GM12878 (cell line): ENCODE measurements at regions not wholly inside any gene's neighbourhood (a gene's known extent, or its start where the extent isn't known, plus 50 kb on each side); places are given as distances from the start of the nearest gene placed in this dataset.

Source experiments
- ATAC-seq: fragments of 200-7000 bp; cut with Tn5 transposase; 3 replicates; pipeline ENCODE4 v1.9.1; 2020; ENCODE audit warnings: mild to moderate bottlenecking, moderate library complexity
- BruUV-seq: library from RNA; stranded (reverse); fragments of 400-500 nt; replicated peaks from 2 replicates; lab custom pipeline; 2021; lab: Mats Ljungman, UMichigan
- CTCF ChIA-PET: fragments of 300-600 bp; sonication (Branson Sonifier 250); formaldehyde crosslinking; extraction: SDS; loops from one replicate; lab custom pipeline; 2021; ENCODE audit warnings: inconsistent platforms; lab: Yijun Ruan, JAX
- POLR2A ChIA-PET: fragments of 350-600 bp; formaldehyde crosslinking; extraction: SDS; loops from one replicate; lab custom pipeline; 2021; ENCODE audit warnings: inconsistent platforms; lab: Charles Lee
- RAD21 ChIA-PET: fragments of 300-600 bp; sonication (Branson Sonifier 250); formaldehyde crosslinking; loops from one replicate; lab custom pipeline; 2023; ENCODE audit warnings: antibody characterized with exemption; ENCODE audit not compliant: unreplicated experiment; lab: Charles Lee
- SMC1A ChIA-PET: fragments of 300-600 bp; sonication (Branson Sonifier 250); formaldehyde crosslinking; loops from one replicate; lab custom pipeline; 2023; ENCODE audit not compliant: unreplicated experiment, uncharacterized antibody; lab: Charles Lee
- DNase-seq: peaks from one replicate; pipeline ENCODE4 v3.0.0-alpha.2; 2011; ENCODE audit warnings: low read depth, low spot score
- FAIRE-seq: peaks from 3 replicates; lab custom pipeline; 2011; peaks lifted over from hg19 to GRCh38; lab: Jason Lieb, UNC
- H2AFZ ChIP-seq: 2 replicates; pipeline ENCODE4 v1.6.0; 2011; ENCODE audit warnings: low read depth, low read length, control low read depth; ENCODE audit not compliant: control insufficient read depth
- H3K27ac ChIP-seq: 2 replicates; pipeline ENCODE4 v1.5.1; 2011; ENCODE audit warnings: control low read depth; ENCODE audit not compliant: control insufficient read depth, insufficient read depth
- H3K27me3 ChIP-seq, 2 experiments: replicated peaks in 1 of 2; 2 replicates each; pipeline versions ENCODE4 v1.6.0 to v1.6.1; 2011; ENCODE audit warnings: low read length in 1 of 2; ENCODE audit not compliant: control insufficient read depth in 2 of 2, insufficient read depth in 2 of 2
- H3K36me3 ChIP-seq, 2 experiments: 2 replicates each; pipeline ENCODE4 v1.5.1; 2011; ENCODE audit warnings: low read length in 1 of 2; ENCODE audit not compliant: control insufficient read depth in 2 of 2, insufficient read depth in 2 of 2
- H3K4me1 ChIP-seq: 2 replicates; pipeline ENCODE4 v1.6.1; 2011; ENCODE audit warnings: mild to moderate bottlenecking, low read length, moderate library complexity, mixed read lengths; ENCODE audit not compliant: control insufficient read depth, insufficient read depth
- H3K4me2 ChIP-seq: 2 replicates; pipeline ENCODE4 v1.6.0; 2011; ENCODE audit warnings: control low read depth; ENCODE audit not compliant: control insufficient read depth, insufficient read depth
- H3K4me3 ChIP-seq: fragments of 200-600 bp; sonication (generic); 2 replicates; pipeline ENCODE4 v1.5.1; 2016
- H3K79me2 ChIP-seq: 2 replicates; pipeline ENCODE4 v1.6.0; 2011; ENCODE audit warnings: low read length; ENCODE audit not compliant: control insufficient read depth, insufficient read depth
- H3K9ac ChIP-seq: 2 replicates; pipeline ENCODE4 v1.8.0; 2011; ENCODE audit warnings: low read length, control low read depth, mixed read lengths; ENCODE audit not compliant: control insufficient read depth, insufficient read depth
- H3K9me3 ChIP-seq: replicated peaks from 3 replicates; pipeline ENCODE4 v1.5.1; 2011; ENCODE audit warnings: mild to moderate bottlenecking, low read length; ENCODE audit not compliant: control insufficient read depth, insufficient read depth
- H4K20me1 ChIP-seq: 2 replicates; pipeline ENCODE4 v1.6.0; 2011; ENCODE audit not compliant: control insufficient read depth, insufficient read depth
- HDGF ChIP-seq: fragments of 450-650 bp; IDR thresholded peaks from 2 replicates; pipeline ENCODE4 v1.6.1; 2016; ENCODE audit warnings: antibody characterized with exemption
- MEF2A ChIP-seq: IDR thresholded peaks from 2 replicates; pipeline ENCODE4 v1.6.1; 2011; ENCODE audit warnings: low read depth, mild to moderate bottlenecking, low read length, moderate library complexity; ENCODE audit not compliant: insufficient read depth
- PKNOX1 ChIP-seq: fragments of 450-650 bp; IDR thresholded peaks from 2 replicates; pipeline ENCODE4 v1.6.1; 2016; ENCODE audit warnings: mild to moderate bottlenecking
- RBBP5 ChIP-seq: fragments of 200-600 bp; sonication (generic); conservative IDR thresholded peaks from 2 replicates; pipeline ENCODE4 v1.6.1; 2016
- RCOR1 ChIP-seq: conservative IDR thresholded peaks from 2 replicates; pipeline ENCODE4 v1.6.1; 2012; ENCODE audit warnings: low read depth, low read length, improper control_type of control experiment
- SP1 ChIP-seq: IDR thresholded peaks from one replicate; pipeline ENCODE4 v1.6.1; 2011; ENCODE audit warnings: low read depth, low read length
- STAT3 ChIP-seq: IDR thresholded peaks from 2 replicates; pipeline ENCODE4 v1.6.1; 2011; ENCODE audit warnings: low read depth, low read length, improper control_type of control experiment
- TCF7 ChIP-seq: IDR thresholded peaks from 2 replicates; pipeline ENCODE4 v1.6.1; 2014; ENCODE audit warnings: antibody characterized with exemption, borderline replicate concordance
- YBX1 ChIP-seq: fragments of 450-650 bp; IDR thresholded peaks from 2 replicates; pipeline ENCODE4 v1.6.1; 2016; ENCODE audit warnings: antibody characterized with exemption
- in situ Hi-C: fragments of 300-500 bp; cut with MboI; formaldehyde crosslinking; loops from 9 replicates; pipeline ENCODE4 v1.14.3; 2018; ENCODE audit warnings: mixed read lengths
- intact Hi-C: fragments of 100-400 bp; cut with micrococcal nuclease; formaldehyde crosslinking; loops from one replicate; pipeline ENCODE4 v1.14.2; 2022; ENCODE audit not compliant: unreplicated experiment
- TF ChIP-seq, protein P1 (sequence below): fragments of 450-650 bp; formaldehyde crosslinking; IDR thresholded peaks from 2 replicates; pipeline ENCODE4 v1.5.0; 2022; ENCODE audit warnings: mild to moderate bottlenecking, missing genetic modification characterization

DNA sequence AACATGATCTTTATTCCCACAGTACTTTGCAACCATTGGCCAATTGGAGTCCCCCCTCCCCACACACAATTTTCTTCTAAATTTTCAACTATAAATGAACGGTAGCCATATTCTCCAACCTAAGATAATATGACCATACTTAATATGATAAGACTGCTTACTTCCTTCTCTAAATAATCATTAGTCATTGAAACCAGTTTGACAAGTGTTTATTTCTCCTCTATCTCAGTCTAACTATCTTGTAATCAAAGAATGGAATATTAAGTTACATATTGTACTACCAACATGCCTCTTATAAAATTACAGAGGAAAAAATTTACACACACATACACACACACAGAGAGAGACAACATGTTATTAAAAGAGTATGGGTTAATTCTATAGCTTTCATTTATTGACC, 567.4 kb upstream of the TMPRSS15 start (continued):
- TF ChIP-seq PKNOX1 (no peak), RCOR1 (no peak), TCF7 (no peak)

GRCh38 chr21:18985584-18985983, 582.0 kb upstream of the TMPRSS15 start:
- POLR2A ChIA-PET: no interaction called here
- H3K36me3 ChIP-seq: no peaks in the 10 kb centered on the region
- H3K27ac ChIP-seq: no peak overlapping the region
- no TSS peak for BruUV-seq
- no peak for ATAC-seq
- CTCF ChIA-PET: interaction anchor here (1.2 to 1.3 kb wide), 2 partner anchors 14 to 17 kb away, joined by 3 to 5 read pairs; no protein-coding TSS in a partner anchor
- H3K27me3 ChIP-seq: no peaks in the 10 kb centered on the region
- H3K4me2 ChIP-seq: no peak overlapping the region
- no peak for FAIRE-seq
- H3K9me3 ChIP-seq: no peaks in the 10 kb centered on the region
- in situ Hi-C loops (no loop called here), intact Hi-C loops (no loop called here)
- TF ChIP-seq SP1 (no peak), MEF2A (no peak), STAT3 (no peak), HDGF (no peak), RBBP5 (no peak), YBX1 (no peak)
- TF ChIP-seq, protein P1, sequence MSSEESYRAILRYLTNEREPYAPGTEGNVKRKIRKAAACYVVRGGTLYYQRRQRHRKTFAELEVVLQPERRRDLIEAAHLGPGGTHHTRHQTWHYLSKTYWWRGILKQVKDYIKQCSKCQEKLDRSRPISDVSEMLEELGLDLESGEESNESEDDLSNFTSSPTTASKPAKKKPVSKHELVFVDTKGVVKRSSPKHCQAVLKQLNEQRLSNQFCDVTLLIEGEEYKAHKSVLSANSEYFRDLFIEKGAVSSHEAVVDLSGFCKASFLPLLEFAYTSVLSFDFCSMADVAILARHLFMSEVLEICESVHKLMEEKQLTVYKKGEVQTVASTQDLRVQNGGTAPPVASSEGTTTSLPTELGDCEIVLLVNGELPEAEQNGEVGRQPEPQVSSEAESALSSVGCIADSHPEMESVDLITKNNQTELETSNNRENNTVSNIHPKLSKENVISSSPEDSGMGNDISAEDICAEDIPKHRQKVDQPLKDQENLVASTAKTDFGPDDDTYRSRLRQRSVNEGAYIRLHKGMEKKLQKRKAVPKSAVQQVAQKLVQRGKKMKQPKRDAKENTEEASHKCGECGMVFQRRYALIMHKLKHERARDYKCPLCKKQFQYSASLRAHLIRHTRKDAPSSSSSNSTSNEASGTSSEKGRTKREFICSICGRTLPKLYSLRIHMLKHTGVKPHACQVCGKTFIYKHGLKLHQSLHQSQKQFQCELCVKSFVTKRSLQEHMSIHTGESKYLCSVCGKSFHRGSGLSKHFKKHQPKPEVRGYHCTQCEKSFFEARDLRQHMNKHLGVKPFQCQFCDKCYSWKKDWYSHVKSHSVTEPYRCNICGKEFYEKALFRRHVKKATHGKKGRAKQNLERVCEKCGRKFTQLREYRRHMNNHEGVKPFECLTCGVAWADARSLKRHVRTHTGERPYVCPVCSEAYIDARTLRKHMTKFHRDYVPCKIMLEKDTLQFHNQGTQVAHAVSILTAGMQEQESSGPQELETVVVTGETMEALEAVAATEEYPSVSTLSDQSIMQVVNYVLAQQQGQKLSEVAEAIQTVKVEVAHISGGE (CRISPR knock-in tag): no peak
- no peak for DNase-seq
- RAD21 ChIA-PET: no interaction called here
- H3K9ac ChIP-seq: no peak overlapping the region
- no peaks in the 10 kb centered on the region for H3K4me1 ChIP-seq
- H3K4me3 ChIP-seq: no peak overlapping the region
- H2AFZ ChIP-seq: no peak overlapping the region
- H3K79me2 ChIP-seq: no peaks in the 10 kb centered on the region
- no peaks in the 10 kb centered on the region for H4K20me1 ChIP-seq
- SMC1A ChIA-PET: interaction anchor here (1.1 kb wide), 2 partner anchors 13 to 20 kb away, joined by 3 read pairs; no protein-coding TSS in a partner anchor
